Small intestine (tissue), 7 donors: ENCODE measurements at regions not wholly inside any gene's neighbourhood (a gene's known extent, or its start where the extent isn't known, plus 50 kb on each side); places are given as distances from the start of the nearest gene placed in this dataset.

Experiments
- DNase-seq, 2 donors: peaks; one replicate each; pipeline versions ENCODE4 v3.0.0 to v3.0.0-alpha.2; 2013
- FAIRE-seq: peaks from 2 replicates; lab custom pipeline; 2012; peaks lifted over from hg19 to GRCh38; lab: Jason Lieb, UNC
- H3K27ac ChIP-seq, 3 donors: one replicate each; pipeline ENCODE4 v1.5.1; 2013; ENCODE audit warnings: low read length in 2 of 3, mild to moderate bottlenecking in 2 of 3, control low read depth in 1 of 3, inconsistent platforms in 1 of 3, low read depth in 1 of 3, moderate library complexity in 1 of 3
- H3K27me3 ChIP-seq, 3 donors: one replicate each; pipeline ENCODE4 v1.6.1; 2013; ENCODE audit warnings: low read length in 3 of 3, inconsistent platforms in 1 of 3; ENCODE audit not compliant: control insufficient read depth in 3 of 3, insufficient read depth in 3 of 3
- H3K36me3 ChIP-seq, 3 donors: one replicate each; pipeline ENCODE4 v1.6.1; 2013; ENCODE audit warnings: low read length in 3 of 3, inconsistent platforms in 1 of 3, low read depth in 1 of 3, mild to moderate bottlenecking in 1 of 3, moderate library complexity in 1 of 3; ENCODE audit not compliant: control insufficient read depth in 3 of 3, insufficient read depth in 2 of 3
- H3K4me1 ChIP-seq, 3 donors: one replicate each; pipeline ENCODE4 v1.6.1; 2013; ENCODE audit warnings: low read length in 2 of 3, inconsistent platforms in 1 of 3, low read depth in 1 of 3, mild to moderate bottlenecking in 1 of 3, moderate library complexity in 1 of 3; ENCODE audit not compliant: control insufficient read depth in 3 of 3, insufficient read depth in 2 of 3
- H3K4me3 ChIP-seq, 3 donors: one replicate each; pipeline ENCODE4 v1.5.1; 2013; ENCODE audit warnings: low read length in 3 of 3, control low read depth in 1 of 3, inconsistent platforms in 1 of 3, low read depth in 1 of 3, mild to moderate bottlenecking in 1 of 3, moderate library complexity in 1 of 3
- H3K9me3 ChIP-seq, 2 donors: one replicate each; pipeline ENCODE4 v1.6.1; 2013; ENCODE audit warnings: low read depth in 1 of 2, low read length in 1 of 2; ENCODE audit not compliant: control insufficient read depth in 2 of 2, insufficient read depth in 1 of 2
- WGBS, 3 donors: extraction: QIAGEN DNeasy Blood & Tissue Kit; methylation state at CpG; one replicate each; pipeline ENCODE4 v1.1.7; 2013; 5-methylcytosine and 5-hydroxymethylcytosine counted together
- donor health status: healthy with polysubstance abuse.
- donor health status: control.
- donor health status: control.
- donor health status: Bipolar disorder and iron deficiency.
- donor health status: healthy.

GRCh38 chrX:132270021-132270420 is 50.8 kb upstream of the RAP2C start:
- no peaks in the 10 kb centered on the region for H3K4me1 ChIP-seq
- peak overlapping the region in 1 of 3 donors; percentile 16 for H3K27ac ChIP-seq
- H3K9me3 ChIP-seq = no peaks in the 10 kb centered on the region
- WGBS, 3 donors = 92 to 93% (median 92%) methylated on average over 2 of the region's 2 CpGs
- FAIRE-seq (no peak), DNase-seq (no peak)
- no peaks in the 10 kb centered on the region for H3K27me3 ChIP-seq
- H3K4me3 ChIP-seq = no peak overlapping the region
- no peaks in the 10 kb centered on the region for H3K36me3 ChIP-seq
